Mesodermal cell (in vitro differentiated cells): ENCODE measurements at regions not wholly inside any gene's neighbourhood (a gene's known extent, or its start where the extent isn't known, plus 50 kb on each side); places are given as distances from the start of the nearest gene placed in this dataset.

ENCODE experiments used
- H3K27ac ChIP-seq: 2 replicates; pipeline ENCODE4 v1.7.0; 2013; ENCODE audit warnings: mild to moderate bottlenecking, low read depth, low read length, moderate library complexity; ENCODE audit not compliant: severe bottlenecking
- H3K36me3 ChIP-seq: 2 replicates; pipeline ENCODE4 v1.7.1; 2013; ENCODE audit warnings: mild to moderate bottlenecking, low read length, moderate library complexity; ENCODE audit not compliant: control insufficient read depth, insufficient read depth
- H3K4me1 ChIP-seq: one replicate; pipeline ENCODE4 v1.7.1; 2013; ENCODE audit warnings: mild to moderate bottlenecking, low read length; ENCODE audit not compliant: insufficient read depth, control insufficient read depth, poor library complexity, severe bottlenecking
- H3K4me3 ChIP-seq: 2 replicates; pipeline ENCODE4 v1.7.0; 2013; ENCODE audit warnings: low read length, control low read depth, mild to moderate bottlenecking; ENCODE audit not compliant: insufficient read depth, poor library complexity, severe bottlenecking; ENCODE audit errors: extremely low read depth
- H3K9me3 ChIP-seq: 2 replicates; pipeline ENCODE4 v1.7.1; 2013; ENCODE audit warnings: mild to moderate bottlenecking, low read length, moderate library complexity; ENCODE audit not compliant: control insufficient read depth
- WGBS, 2 experiments: methylation state at CpG; one replicate each; pipeline ENCODE4 v1.1.5; 2013; ENCODE audit warnings: missing lambda C conversion rate in 2 of 2; ENCODE audit not compliant: insufficient coverage in 2 of 2; 5-methylcytosine and 5-hydroxymethylcytosine counted together

- H3K9me3 ChIP-seq = no peaks in the 10 kb centered on the region
- H3K27ac ChIP-seq = peak overlapping the region; percentile 18
- WGBS, 2 experiments = 85% methylated on average over 3 of the region's 3 CpGs; no CpG with 5 or more reads in 1 of the 2 experiments
- peaks cover 6% of the 10 kb centered on the region for H3K4me1 ChIP-seq
- H3K36me3 ChIP-seq = no peaks in the 10 kb centered on the region
- no peak overlapping the region for H3K4me3 ChIP-seq
These were observed 65.3 kb upstream of the MAGI3 start for GRCh38 chr1:113325022-113325421.

- Histone ChIP-seq H3K4me1 (peaks cover 3% of the 10 kb centered on the region), H3K27ac (no peak overlapping the region), H3K9me3 (no peaks in the 10 kb centered on the region), H3K36me3 (no peaks in the 10 kb centered on the region), H3K4me3 (no peak overlapping the region)
- 100% methylated on average over 1 of the region's 2 CpGs; no CpG with 5 or more reads in 1 of the 2 experiments for WGBS, 2 experiments
These were observed 63.3 kb upstream of the MAGI3 start for GRCh38 chr1:113326976-113327375.

DNA sequence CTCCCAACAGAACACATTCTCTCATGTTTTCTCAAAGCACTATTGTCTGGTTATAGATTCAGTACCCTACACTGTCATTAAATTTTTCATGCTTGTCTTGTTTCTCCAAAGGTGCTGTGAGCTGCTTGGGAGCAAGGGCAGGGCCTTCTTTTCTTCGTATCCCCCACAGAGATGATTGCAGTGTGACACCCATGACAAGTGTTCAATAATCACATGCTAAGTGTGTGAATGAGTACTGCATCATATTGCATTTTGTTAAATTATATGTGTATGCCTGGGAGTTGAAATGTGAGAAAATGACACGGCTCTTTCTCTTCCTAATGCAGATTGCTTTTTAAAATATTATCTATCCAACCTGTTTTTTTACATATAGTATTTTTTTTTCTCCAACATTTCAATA lies 57.3 kb upstream of the MAGI3 start:
- H3K4me3 ChIP-seq = no peak overlapping the region
- 100% methylated on average over 1 of the region's 2 CpGs; no CpG with 5 or more reads in 1 of the 2 experiments for WGBS, 2 experiments
- H3K27ac ChIP-seq = no peak overlapping the region
- no peaks in the 10 kb centered on the region for H3K9me3 ChIP-seq
- no peaks in the 10 kb centered on the region for H3K4me1 ChIP-seq
- no peaks in the 10 kb centered on the region for H3K36me3 ChIP-seq

DNA sequence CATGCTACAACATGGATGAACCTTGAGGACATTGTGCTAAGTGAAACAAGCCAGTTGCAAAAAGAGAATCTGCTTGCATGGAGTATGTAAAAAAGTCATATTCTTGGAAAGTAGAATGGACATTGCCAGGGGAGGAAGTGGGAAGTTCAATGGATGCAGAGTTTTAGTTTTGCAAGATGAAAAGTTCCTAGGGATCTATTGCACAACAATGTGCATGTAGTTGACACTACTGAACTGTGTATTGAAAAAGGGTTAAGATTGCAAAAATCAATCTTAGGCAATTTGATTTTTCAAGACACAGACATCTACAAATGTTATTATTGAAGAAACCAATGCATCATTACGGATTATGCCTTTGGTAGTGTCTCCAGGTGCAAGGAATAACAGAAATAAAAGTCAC lies 50.3 kb upstream of the MAGI3 start:
- Histone ChIP-seq H3K4me1 (no peaks in the 10 kb centered on the region), H3K36me3 (no peaks in the 10 kb centered on the region), H3K9me3 (no peaks in the 10 kb centered on the region), H3K27ac (no peak overlapping the region), H3K4me3 (no peak overlapping the region)
- 80% methylated on average over 1 of the region's 1 CpG; no CpG with 5 or more reads in 1 of the 2 experiments for WGBS, 2 experiments
